IPS-18c (cell line): ENCODE measurements at regions not wholly inside any gene's neighbourhood (a gene's known extent, or its start where the extent isn't known, plus 50 kb on each side); places are given as distances from the start of the nearest gene placed in this dataset.

Experiments used
- H3K4me3 ChIP-seq: 2 replicates; pipeline ENCODE4 v1.7.0; 2013; ENCODE audit warnings: low read depth, mild to moderate bottlenecking, low read length, moderate library complexity; ENCODE audit not compliant: insufficient read depth
- H3K9me3 ChIP-seq: one replicate; pipeline ENCODE4 v1.6.1; 2013; ENCODE audit warnings: mild to moderate bottlenecking, low read length, moderate library complexity; ENCODE audit not compliant: control insufficient read depth, insufficient read depth

- Histone ChIP-seq H3K9me3 (no peaks in the 10 kb centered on the region), H3K4me3 (no peak overlapping the region)
These were observed 507.6 kb downstream of the CENPC start for GRCh38 chr4:67037504-67038227.

GRCh38 chr4:67036791-67037190 lies 508.5 kb downstream of the CENPC start:
- H3K4me3 ChIP-seq = no peak overlapping the region

GRCh38 chr4:67035986-67036385 lies 509.3 kb downstream of the CENPC start:
- Histone ChIP-seq H3K4me3 (no peak overlapping the region), H3K9me3 (no peaks in the 10 kb centered on the region)

More at GRCh38 chr4:67036791-67037190, 508.5 kb downstream of the CENPC start:
- no peaks in the 10 kb centered on the region for H3K9me3 ChIP-seq

GRCh38 chr4:67035501-67035900 lies 509.8 kb downstream of the CENPC start:
- Histone ChIP-seq H3K4me3 (no peak overlapping the region), H3K9me3 (no peaks in the 10 kb centered on the region)

GRCh38 chr4:67030636-67031035 lies 514.7 kb downstream of the CENPC start:
- Histone ChIP-seq H3K4me3 (no peak overlapping the region), H3K9me3 (no peaks in the 10 kb centered on the region)

GRCh38 chr4:67020438-67020797 lies 524.9 kb downstream of the CENPC start:
- H3K4me3 ChIP-seq = no peak overlapping the region
- H3K9me3 ChIP-seq = no peaks in the 10 kb centered on the region

- Histone ChIP-seq H3K4me3 (no peak overlapping the region), H3K9me3 (no peaks in the 10 kb centered on the region)
These were observed 525.4 kb downstream of the CENPC start for GRCh38 chr4:67019686-67020437.

GRCh38 chr4:67014592-67014991 lies 530.7 kb downstream of the CENPC start:
- H3K9me3 ChIP-seq = no peaks in the 10 kb centered on the region
- H3K4me3 ChIP-seq = no peak overlapping the region

- Histone ChIP-seq H3K9me3 (no peaks in the 10 kb centered on the region), H3K4me3 (no peak overlapping the region)
These were observed 538.5 kb downstream of the CENPC start for GRCh38 chr4:67006791-67007190.

GRCh38 chr4:66991521-66991920 lies 553.8 kb downstream of the CENPC start:
- no peaks in the 10 kb centered on the region for H3K9me3 ChIP-seq
- H3K4me3 ChIP-seq = no peak overlapping the region

GRCh38 chr4:66974665-66975064 lies 570.6 kb downstream of the CENPC start:
- no peak overlapping the region for H3K4me3 ChIP-seq
- no peaks in the 10 kb centered on the region for H3K9me3 ChIP-seq

- H3K9me3 ChIP-seq = no peaks in the 10 kb centered on the region
- H3K4me3 ChIP-seq = no peak overlapping the region
These were observed 573.2 kb downstream of the CENPC start for GRCh38 chr4:66972087-66972486.

- no peaks in the 10 kb centered on the region for H3K9me3 ChIP-seq
- no peak overlapping the region for H3K4me3 ChIP-seq
These were observed 580.8 kb downstream of the CENPC start for GRCh38 chr4:66964467-66964866.

- Histone ChIP-seq H3K4me3 (no peak overlapping the region), H3K9me3 (no peaks in the 10 kb centered on the region)
These were observed 582.2 kb downstream of the CENPC start for GRCh38 chr4:66963084-66963483.

- Histone ChIP-seq H3K4me3 (no peak overlapping the region), H3K9me3 (no peaks in the 10 kb centered on the region)
These were observed 586.1 kb downstream of the CENPC start for GRCh38 chr4:66959207-66959606.

GRCh38 chr4:66956852-66957251 lies 588.5 kb downstream of the CENPC start:
- Histone ChIP-seq H3K9me3 (no peaks in the 10 kb centered on the region), H3K4me3 (no peak overlapping the region)

- Histone ChIP-seq H3K4me3 (no peak overlapping the region), H3K9me3 (no peaks in the 10 kb centered on the region)
These were observed 588.9 kb downstream of the CENPC start for GRCh38 chr4:66956426-66956825.

- Histone ChIP-seq H3K4me3 (no peak overlapping the region), H3K9me3 (no peaks in the 10 kb centered on the region)
These were observed 589.5 kb downstream of the CENPC start for GRCh38 chr4:66955784-66956183.
